Glomerular visceral epithelial cell (primary cell): ENCODE measurements at regions not wholly inside any gene's neighbourhood (a gene's known extent, or its start where the extent isn't known, plus 50 kb on each side); places are given as distances from the start of the nearest gene placed in this dataset.

Source experiments
- DNase-seq: peaks from one replicate; pipeline ENCODE4 v3.0.0-alpha.2; 2016; ENCODE audit errors: extremely low spot score

DNA sequence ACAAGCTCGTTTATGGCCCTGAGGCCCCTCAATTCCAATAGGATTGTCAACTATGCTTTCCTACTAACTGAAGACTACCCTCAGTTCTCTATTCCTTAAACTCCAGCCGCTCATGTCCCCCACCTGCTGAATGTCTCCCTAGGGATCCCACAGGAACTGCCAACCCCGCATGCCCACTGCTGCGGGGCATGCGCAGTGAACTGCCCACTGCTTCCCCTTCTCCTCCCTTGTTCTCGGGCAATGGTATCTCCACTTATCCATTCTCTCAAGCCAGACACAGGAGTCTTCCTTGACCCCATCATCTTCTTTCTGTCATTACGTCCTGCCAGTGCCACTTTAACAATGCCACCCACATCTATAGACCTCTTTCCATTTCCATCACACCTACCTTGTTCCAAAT is 90.0 kb downstream of the FGF18 start:
- DNase-seq, result no peak

- no peak for DNase-seq
These were observed 93.0 kb downstream of the FGF18 start for GRCh38 chr5:171512397-171512796.

DNA sequence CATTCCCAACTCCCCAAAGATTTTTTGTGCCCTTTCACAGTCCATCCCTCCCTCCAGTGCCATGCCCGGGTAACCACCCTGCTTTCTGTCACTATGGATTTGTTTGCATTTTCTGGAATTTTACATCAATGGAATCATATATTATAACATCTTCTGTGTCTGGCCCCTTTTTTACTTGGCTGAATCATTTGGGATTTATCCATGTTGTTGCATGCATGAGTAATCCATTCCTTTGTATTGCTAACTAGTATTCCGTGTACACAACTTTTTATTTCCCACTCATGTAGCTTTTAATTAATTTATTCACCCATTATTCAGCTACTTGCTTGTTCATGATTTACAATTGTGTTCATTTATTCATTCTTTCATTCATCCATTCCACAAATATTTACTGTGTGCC is 94.1 kb downstream of the FGF18 start:
- no peak for DNase-seq

GRCh38 chr5:171518916-171519315 is 99.5 kb downstream of the FGF18 start:
- DNase-seq, result no peak

- peak; percentile 31 for DNase-seq
These were observed 101.1 kb downstream of the FGF18 start for GRCh38 chr5:171520300-171521174.

GRCh38 chr5:171521219-171521633 is 101.8 kb downstream of the FGF18 start:
- peak; percentile 79 for DNase-seq

GRCh38 chr5:171521679-171522078 is 102.2 kb downstream of the FGF18 start:
- DNase-seq, result no peak

- no peak for DNase-seq
These were observed 104.3 kb downstream of the FGF18 start for GRCh38 chr5:171523781-171524180.

DNA sequence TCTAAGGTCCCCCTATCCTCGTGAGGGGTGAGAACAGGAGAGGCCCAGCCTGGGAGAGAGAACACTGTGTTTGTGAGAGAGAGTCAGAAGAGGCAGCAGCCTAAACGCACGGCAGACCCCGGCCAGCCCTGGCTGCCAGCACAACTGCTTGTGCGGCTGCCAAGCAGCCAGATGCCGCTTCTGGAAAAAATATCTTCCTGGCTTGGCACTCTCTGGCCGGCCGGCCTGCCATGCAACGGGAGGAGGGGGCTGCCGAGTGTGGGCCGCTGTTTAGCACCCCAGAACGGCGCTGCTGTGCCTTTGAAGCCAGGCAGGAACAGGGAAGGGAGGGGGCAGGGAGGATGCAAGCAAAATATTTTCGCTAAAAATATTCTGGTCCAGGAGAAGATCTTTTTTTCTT is 105.0 kb downstream of the FGF18 start:
- no peak for DNase-seq

- DNase-seq, result no peak
These were observed 105.6 kb downstream of the FGF18 start for GRCh38 chr5:171525085-171525484.

- DNase-seq, result no peak
These were observed 108.6 kb downstream of the FGF18 start for GRCh38 chr5:171528036-171528435.

DNA sequence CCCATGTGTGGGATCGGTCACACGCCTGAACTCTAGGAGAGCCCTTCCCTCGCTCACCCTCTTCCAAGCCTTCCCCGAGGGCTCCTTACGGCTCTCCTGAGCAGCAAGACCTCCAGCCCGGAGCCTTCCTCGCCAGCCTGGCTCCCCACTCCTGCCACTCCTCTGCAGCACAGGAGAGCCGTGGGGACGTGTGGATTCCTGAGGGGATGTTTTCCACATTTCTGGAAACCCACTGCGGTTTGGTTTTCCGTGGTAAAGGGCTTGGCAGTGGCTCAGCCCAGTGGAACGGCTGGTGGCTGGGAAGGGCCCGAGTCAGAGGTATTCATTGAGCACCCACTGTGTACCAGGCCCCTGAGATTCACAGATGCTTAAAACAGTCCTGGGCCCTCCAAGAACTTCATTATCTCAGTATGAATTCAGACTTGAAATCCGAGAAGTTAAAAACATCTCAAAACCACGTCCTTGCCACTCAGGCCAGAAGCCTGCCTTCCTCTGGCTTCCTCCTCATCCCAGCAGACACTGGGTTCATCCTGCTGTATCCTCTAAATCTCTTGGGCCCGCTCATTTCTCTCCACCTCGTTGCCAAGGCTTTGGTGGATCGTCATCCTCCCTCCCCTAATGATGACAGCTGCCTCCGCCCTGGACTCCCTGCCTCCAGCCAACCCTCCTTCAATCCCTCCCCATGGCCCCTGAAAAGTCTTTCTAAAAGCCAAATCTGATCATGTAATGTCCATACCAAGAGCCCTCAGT is 109.6 kb downstream of the FGF18 start:
- DNase-seq, result no peak

GRCh38 chr5:171531638-171532037 is 112.2 kb downstream of the FGF18 start:
- DNase-seq, result no peak

- no peak for DNase-seq
These were observed 113.7 kb downstream of the FGF18 start for GRCh38 chr5:171533153-171533552.

GRCh38 chr5:171534043-171534895 is 114.8 kb downstream of the FGF18 start:
- no peak for DNase-seq

GRCh38 chr5:171535162-171535561 is 115.7 kb downstream of the FGF18 start:
- no peak for DNase-seq

- no peak for DNase-seq
These were observed 117.8 kb downstream of the FGF18 start for GRCh38 chr5:171537070-171537849.

GRCh38 chr5:171537923-171538537 is 118.6 kb downstream of the FGF18 start:
- DNase-seq, result no peak

GRCh38 chr5:171538681-171539080 is 119.2 kb downstream of the FGF18 start:
- no peak for DNase-seq

DNA sequence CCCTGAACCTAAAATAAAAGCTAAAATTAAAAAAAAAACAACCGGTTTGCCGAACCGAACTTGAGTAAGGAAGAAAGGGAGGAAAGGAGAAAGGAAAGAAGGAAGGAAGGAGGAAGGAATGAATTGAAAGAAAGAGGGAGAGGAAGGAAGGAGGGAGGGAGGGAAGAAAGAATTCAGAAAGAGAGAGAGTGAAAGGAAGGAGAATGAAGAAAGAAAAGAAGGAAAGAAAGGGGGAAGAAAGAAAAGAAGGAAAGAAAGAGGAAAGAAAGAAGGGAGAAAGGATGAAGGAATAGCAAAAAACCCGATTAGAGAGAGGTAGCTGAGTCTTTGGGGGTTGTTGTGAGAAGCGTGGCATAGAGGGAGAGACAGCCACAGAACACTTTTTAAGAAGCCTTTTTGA is 121.4 kb downstream of the FGF18 start:
- no peak for DNase-seq

DNA sequence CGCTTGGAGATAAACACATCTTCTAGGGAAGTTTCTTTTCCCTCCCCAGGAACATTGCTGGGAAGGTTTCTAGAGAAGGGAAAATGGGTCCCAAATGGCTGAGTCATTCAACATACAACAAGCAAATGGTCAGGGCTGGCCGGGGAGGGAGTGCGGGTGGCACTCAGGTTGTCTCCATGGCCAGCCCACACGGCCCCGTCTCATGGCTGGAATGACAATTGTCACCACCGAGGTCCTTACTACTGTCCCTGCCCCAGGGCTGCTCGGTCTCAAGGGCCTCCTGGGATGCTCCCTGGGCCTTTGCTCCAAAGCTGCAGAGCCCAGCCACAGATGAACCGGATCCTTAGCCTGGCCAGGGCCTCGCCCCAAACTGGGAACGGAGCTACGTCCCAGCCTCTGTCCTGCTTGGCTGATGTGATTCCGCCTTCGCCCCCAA is 121.9 kb downstream of the FGF18 start:
- no peak for DNase-seq
